ENCODE measurements at regions not wholly inside any gene's neighbourhood (a gene's known extent, or its start where the extent isn't known, plus 50 kb on each side); places are given as distances from the start of the nearest gene placed in this dataset.
"Not testable (repeated sequence)": the region's sequence is repeated elsewhere in the genome, so short reads cannot be mapped to it uniquely, and the experiment has no call there.

DNA sequence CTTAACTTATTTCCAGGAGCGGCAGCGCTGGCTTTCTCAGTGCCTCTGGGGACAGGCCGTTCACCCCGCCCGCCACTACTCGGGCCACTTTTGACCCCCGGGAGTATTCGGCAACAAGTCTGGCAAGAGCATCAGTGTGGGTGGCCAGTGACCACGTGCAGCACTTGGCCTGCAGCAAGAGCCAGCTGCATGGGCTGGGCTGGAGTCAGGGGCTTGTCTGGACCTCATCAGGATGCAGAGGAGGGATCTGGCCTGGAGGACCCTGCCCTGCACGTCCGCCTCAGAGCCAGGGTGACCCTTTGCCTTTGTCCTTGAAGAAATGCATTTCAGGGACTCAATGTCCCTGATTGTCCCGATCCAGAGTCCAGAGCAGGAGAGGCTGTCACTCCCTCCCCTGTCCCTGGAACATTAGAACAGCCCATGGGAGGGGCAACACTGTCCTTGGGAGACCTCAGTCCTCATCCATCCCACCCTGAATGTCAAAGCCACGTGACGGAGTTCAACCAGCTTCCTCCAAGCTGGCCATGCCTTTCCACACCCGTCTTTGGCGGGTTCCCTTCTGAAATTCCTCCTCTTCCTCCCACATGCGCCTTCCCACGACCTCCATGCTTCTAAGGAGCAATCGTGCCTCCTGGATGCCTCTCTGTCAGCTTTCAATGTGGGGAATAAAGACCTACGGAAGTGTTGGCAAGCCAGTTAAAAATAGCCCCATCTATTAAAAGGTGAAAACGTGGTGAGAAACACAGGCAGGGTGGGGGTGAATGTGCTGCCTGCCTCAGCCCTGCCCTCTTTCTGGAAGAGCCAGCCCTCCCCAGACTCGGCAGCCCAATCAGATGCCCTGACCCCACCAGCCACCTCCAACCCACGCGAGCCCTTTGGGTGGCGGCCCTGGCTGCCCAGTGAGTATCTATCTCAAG is 99.0 kb downstream of the OLFM1 start:
- Mint-ChIP-seq H3K9me3 (ENCODE audit: low read depth) (no peaks in the 10 kb centered on the region), H3K27ac (no peak overlapping the region), H3K4me1 (ENCODE audit: low read depth) (no peaks in the 10 kb centered on the region)

DNA sequence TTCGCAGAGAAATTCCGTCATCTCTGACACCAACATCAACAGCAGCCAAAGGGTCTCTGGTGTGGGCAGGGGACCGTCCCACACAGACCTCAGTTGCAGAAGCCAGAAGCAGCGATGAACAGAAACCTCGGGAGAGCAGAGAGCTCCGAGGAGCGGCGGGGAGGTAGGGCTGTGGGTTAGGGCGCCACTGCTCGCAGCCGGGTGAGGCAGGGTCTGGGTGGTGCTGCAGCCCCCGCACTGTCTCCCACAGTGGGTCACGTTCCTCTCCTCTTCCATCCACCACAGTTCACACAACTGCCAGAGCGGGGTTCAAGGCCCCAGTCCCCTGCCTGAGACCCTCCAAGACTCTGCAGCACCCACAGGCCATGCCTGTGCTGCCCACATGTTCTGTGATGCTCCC is 99.9 kb downstream of the OLFM1 start:
- no peak overlapping the region for H3K27ac Mint-ChIP-seq
- no peaks in the 10 kb centered on the region for H3K9me3 Mint-ChIP-seq (ENCODE audit: low read depth)
- no peaks in the 10 kb centered on the region for H3K36me3 Mint-ChIP-seq
- no peak overlapping the region for H3K4me3 Mint-ChIP-seq
- no peaks in the 10 kb centered on the region for H3K4me1 Mint-ChIP-seq (ENCODE audit: low read depth)
- no peaks in the 10 kb centered on the region for H3K27me3 Mint-ChIP-seq

More for the DNA sequence above, 99.0 kb downstream of the OLFM1 start:
- no peak overlapping the region for H3K4me3 Mint-ChIP-seq
- no peaks in the 10 kb centered on the region for H3K27me3 Mint-ChIP-seq
- H3K36me3 Mint-ChIP-seq, result no peaks in the 10 kb centered on the region

DNA sequence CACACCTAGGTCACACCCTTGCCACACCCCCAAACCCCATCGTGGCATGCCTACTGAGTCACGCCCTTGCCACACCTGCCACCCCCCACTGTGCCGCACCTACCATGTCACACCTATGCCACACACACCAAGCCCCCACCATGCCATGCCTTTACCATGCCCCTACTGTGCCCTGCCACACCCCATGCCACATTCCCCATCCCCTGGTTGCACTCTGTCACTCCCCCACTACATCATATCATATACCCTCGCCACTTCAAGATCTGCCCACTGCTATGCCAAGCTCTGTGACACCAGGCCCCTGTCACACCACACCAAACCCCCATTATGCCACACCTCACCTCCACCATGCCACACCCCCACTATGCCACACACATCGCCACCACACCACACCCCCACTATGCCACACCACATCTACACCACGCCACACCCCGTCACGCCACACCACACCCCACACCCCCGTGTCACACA is 101.2 kb downstream of the OLFM1 start:
- Mint-ChIP-seq H3K4me3 (no peak overlapping the region), H3K4me1 (ENCODE audit: low read depth) (no peaks in the 10 kb centered on the region)

DNA sequence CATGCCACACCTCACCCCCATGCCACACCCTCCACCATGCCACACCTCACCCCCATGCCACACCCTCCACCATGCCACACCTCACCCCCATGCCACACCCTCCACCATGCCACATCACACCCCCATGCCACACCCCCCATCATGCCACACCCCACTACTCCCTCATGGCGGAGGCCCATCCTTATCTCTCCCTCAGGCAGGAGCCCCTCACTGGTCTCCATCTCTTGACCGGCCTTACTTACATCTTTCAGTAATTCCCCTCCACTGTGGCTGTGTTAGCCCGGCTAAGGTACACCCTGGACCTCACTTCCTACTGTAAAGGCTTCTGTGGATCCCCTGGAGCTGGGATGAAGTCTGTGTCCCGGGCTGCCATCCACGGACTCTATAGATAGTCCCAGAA is 102.0 kb downstream of the OLFM1 start:
- Mint-ChIP-seq H3K27ac (no peak overlapping the region), H3K4me1 (ENCODE audit: low read depth) (no peaks in the 10 kb centered on the region), H3K36me3 (no peaks in the 10 kb centered on the region), H3K4me3 (no peak overlapping the region), H3K9me3 (ENCODE audit: low read depth) (no peaks in the 10 kb centered on the region), H3K27me3 (no peaks in the 10 kb centered on the region)

More for the DNA sequence above, 101.2 kb downstream of the OLFM1 start:
- Mint-ChIP-seq H3K9me3 (ENCODE audit: low read depth) (no peaks in the 10 kb centered on the region), H3K36me3 (no peaks in the 10 kb centered on the region), H3K27ac (no peak overlapping the region), H3K27me3 (no peaks in the 10 kb centered on the region)

DNA sequence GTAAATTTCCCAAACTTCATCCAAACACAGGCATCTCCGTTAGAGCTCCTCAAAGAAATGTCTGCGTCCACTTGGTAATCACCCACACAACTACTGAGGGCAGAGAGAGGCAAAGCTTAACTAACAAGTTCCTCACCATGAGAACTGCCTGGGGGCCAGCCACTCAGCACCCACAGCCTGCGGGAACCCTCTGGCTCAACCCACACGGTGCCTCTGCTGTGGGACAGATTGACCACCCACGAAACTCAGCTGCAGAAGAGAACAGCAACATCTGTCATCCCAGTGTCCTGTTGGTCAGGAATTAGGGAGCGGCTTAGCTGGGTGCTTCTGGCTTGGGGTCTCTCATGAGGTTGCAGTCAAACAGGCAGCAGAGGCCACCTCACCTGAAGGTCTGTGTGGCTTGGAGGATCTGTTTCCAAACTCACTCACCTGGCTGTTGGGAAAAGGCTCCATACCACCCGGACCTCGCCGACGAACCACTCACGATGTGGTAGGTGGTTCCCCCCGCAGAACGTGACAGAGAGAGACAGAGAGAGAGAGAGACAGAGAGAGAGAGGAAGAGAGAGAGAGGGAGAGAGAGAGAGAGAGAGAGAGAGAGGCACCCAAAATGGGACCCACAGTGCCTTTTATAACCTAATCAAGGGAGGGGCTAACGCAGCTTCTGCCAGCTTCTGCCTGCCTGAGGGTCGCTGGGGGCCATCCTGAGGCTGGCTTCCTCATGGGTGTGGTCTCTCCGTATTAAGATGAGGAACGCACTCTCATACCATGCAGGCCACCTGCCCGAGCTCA is 103.5 kb downstream of the OLFM1 start:
- Mint-ChIP-seq H3K36me3 (no peaks in the 10 kb centered on the region), H3K4me3 (no peak overlapping the region), H3K27ac (no peak overlapping the region), H3K27me3 (no peaks in the 10 kb centered on the region), H3K9me3 (ENCODE audit: low read depth) (no peaks in the 10 kb centered on the region), H3K4me1 (ENCODE audit: low read depth) (no peaks in the 10 kb centered on the region)

DNA sequence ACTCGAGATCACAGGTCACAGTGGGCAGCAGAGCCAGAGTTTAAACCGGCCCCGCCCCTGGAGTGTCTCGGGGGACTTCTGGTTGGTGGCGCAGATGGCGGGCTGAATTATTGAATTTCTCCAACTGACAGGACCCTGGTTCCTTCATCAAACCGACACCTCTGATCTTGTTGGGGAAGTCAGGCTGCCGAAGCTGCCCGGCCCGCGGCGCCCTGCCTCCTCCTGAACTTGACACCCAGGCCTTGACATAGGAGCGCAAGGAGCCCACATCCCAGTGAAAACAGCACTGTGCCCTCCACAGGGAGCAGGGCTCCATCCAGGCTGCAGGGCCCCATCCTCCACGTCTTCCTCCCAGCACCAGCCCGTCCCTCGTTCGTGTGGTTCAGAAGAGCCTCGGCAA is 105.2 kb downstream of the OLFM1 start:
- H3K36me3 Mint-ChIP-seq, result no peaks in the 10 kb centered on the region
- H3K27ac Mint-ChIP-seq, result no peak overlapping the region
- H3K4me3 Mint-ChIP-seq, result no peak overlapping the region
- H3K4me1 Mint-ChIP-seq (ENCODE audit: low read depth), result no peaks in the 10 kb centered on the region
- H3K27me3 Mint-ChIP-seq, result peaks cover 1% of the 10 kb centered on the region
- H3K9me3 Mint-ChIP-seq (ENCODE audit: low read depth), result no peaks in the 10 kb centered on the region

DNA sequence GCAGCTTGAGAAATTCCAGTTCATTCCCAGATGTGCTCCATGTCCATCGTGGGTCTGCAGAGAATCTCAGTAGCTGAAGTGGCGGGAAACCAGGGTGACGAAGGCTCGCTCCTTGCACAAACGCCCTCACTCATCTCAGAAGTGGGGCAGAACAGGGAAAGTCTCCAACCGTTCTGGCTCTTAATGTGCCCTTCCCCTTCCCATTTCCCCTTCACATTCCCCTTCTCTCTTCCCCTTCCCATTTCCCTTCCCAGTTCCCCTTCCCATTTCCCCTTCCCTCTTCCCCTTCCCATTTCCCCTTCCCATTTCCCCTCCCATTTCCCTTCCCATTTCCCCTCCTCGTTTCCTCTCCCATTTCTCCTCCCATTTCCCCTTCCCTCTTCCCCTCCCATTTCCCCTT is 108.5 kb downstream of the OLFM1 start:
- not testable (repeated sequence) for H3K27ac Mint-ChIP-seq; H3K9me3 Mint-ChIP-seq (ENCODE audit: low read depth); H3K4me3 Mint-ChIP-seq; H3K36me3 Mint-ChIP-seq; H3K27me3 Mint-ChIP-seq; H3K4me1 Mint-ChIP-seq (ENCODE audit: low read depth)

DNA sequence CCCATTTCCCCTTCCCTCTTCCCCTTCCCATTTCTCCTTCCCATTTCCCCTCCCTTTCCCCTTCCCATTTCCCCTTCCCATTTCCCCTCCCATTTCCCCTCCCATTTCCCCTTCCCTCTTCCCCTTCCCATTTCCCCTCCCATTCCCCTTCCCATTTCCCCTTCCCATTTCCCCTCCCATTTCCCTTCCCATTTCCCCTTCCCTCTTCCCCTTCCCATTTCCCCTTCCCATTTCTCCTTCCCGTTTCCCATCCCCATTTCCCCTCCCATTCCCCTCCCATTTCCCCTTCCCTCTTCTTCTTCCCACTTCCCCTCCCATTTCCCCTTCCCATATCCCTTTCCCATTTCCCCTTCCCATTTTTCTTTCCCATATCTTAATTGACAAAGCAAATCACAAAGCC is 109.0 kb downstream of the OLFM1 start:
- H3K36me3 Mint-ChIP-seq, result no peaks in the 10 kb centered on the region
- no peaks in the 10 kb centered on the region for H3K9me3 Mint-ChIP-seq (ENCODE audit: low read depth)
- no peaks in the 10 kb centered on the region for H3K4me1 Mint-ChIP-seq (ENCODE audit: low read depth)
- peaks cover 9% of the 10 kb centered on the region for H3K27me3 Mint-ChIP-seq
- H3K4me3 Mint-ChIP-seq, result no peak overlapping the region
- H3K27ac Mint-ChIP-seq, result no peak overlapping the region

DNA sequence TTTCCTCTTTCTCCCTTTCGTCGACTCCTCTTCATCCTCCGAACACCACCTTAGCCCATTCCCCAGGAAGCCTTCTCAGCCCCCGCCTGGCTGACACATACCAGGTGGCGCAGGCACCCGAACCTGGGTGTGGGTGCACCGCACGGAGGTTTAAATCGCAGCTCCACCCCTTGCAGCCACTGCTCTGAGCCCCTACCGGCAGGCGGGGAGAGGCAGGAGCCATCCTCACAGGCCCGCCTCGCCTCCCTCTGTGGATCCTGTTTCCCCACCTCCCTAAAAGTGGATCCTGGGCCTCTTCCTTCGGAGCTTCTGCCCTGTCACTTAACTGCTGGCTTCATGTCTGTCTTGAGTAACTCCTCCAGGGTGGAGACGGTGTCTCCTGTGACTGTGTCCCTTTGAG is 110.7 kb downstream of the OLFM1 start:
- no peaks in the 10 kb centered on the region for H3K36me3 Mint-ChIP-seq

DNA sequence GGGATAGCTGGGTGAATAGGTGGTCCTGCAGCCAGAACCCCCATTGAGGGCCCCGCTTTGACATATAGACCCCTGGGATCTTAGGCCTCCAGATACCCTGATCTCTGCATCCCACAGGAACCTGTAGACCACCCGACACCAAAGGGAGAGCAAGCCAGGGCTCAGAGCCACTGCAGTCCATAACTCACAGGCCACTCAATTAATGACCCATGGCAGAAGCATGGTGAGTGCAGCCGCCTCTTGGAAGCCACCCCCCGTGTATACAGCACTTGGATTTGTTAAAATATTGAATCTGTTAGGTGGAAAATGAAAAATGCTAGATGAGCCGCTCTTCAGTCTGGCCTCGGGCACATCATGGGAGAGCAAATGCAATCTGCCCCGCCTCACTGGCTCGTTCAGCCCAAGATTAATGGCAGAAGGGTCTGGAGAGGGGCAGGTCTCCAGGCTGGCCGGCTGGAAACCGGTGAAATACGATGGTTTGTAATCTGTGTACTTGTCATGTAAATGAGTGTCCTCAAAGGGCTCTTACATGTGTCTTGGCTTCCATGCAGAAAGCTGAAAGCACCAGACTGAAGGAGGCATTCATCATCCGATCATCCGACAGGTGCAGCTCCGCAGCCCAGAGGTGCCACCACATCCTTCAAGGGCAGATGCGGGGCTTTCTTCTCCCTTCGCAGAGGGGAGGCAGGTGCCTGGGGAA is 111.3 kb downstream of the OLFM1 start:
- H3K27me3 Mint-ChIP-seq, result peaks cover 9% of the 10 kb centered on the region
- H3K27ac Mint-ChIP-seq, result no peak overlapping the region
- H3K36me3 Mint-ChIP-seq, result no peaks in the 10 kb centered on the region
- no peaks in the 10 kb centered on the region for H3K4me1 Mint-ChIP-seq (ENCODE audit: low read depth)
- H3K4me3 Mint-ChIP-seq, result no peak overlapping the region
- H3K9me3 Mint-ChIP-seq (ENCODE audit: low read depth), result no peaks in the 10 kb centered on the region

More for the DNA sequence above, 110.7 kb downstream of the OLFM1 start:
- Mint-ChIP-seq H3K4me1 (ENCODE audit: low read depth) (no peaks in the 10 kb centered on the region), H3K27me3 (peaks cover 9% of the 10 kb centered on the region), H3K4me3 (no peak overlapping the region), H3K9me3 (ENCODE audit: low read depth) (no peaks in the 10 kb centered on the region), H3K27ac (no peak overlapping the region)

DNA sequence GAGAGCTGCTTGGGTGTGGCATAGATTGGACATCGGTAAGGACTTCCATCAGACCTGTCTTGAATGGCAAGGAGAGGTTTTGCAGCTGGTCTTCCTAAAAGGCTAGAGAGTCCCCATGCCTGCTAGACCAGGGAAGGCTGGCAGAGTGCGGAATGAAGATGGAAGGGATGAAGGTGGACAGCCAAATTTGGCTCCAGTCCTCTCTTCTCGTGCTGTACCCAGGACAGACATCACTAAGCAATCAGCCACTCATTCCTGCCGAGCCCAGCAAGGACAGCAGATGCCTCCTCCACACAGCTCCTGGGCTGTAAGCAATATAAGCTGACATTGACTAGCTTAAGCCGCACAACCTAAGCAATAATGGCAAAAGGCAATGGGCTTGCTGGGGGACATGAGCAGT is 112.0 kb downstream of the OLFM1 start:
- Mint-ChIP-seq H3K27me3 (peaks cover 9% of the 10 kb centered on the region), H3K4me3 (no peak overlapping the region), H3K36me3 (no peaks in the 10 kb centered on the region), H3K4me1 (ENCODE audit: low read depth) (no peaks in the 10 kb centered on the region), H3K27ac (no peak overlapping the region), H3K9me3 (ENCODE audit: low read depth) (no peaks in the 10 kb centered on the region)

DNA sequence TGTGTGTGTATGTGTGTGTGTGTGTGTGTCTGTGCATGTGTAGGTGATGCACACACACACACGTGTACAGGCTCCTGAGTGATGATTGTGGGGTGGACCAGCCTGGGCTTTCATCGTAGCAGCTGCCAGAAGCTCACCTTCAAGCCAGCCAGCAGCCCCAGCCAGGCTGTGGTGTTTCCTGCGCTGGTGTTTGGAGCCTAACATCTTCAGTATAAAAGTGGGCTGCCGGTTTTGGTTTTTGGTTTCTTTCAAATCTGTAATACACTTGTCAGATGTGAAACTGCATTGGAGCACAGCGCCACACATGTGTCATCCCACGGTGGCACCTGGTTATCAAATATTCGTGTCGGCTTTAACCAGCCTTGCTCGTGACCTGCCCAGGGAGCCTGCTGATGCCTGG is 114.2 kb downstream of the OLFM1 start:
- H3K4me3 Mint-ChIP-seq, result no peak overlapping the region
- no peak overlapping the region for H3K27ac Mint-ChIP-seq
- H3K27me3 Mint-ChIP-seq, result peaks cover 9% of the 10 kb centered on the region
- no peaks in the 10 kb centered on the region for H3K36me3 Mint-ChIP-seq
- no peaks in the 10 kb centered on the region for H3K9me3 Mint-ChIP-seq (ENCODE audit: low read depth)
- no peaks in the 10 kb centered on the region for H3K4me1 Mint-ChIP-seq (ENCODE audit: low read depth)

DNA sequence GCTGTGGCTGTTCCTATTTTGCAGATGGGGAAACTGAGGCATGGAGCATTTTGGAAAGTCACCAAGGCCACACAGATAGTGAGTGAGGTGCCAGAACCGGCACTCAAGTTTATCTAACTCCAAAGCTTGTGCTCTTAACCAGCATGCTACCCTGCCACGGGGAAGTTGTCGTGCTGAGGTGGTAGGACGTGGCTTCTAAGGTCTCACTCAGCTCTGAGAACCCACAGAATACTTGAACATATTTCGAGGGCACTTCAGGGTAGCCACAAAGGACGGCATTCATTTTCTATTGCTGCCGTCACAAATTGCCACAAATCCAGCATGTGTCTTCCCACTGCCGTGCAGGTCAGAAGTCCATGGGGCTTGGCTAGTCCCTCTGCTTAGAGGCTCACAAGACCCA is 116.7 kb downstream of the OLFM1 start:
- H3K9me3 Mint-ChIP-seq (ENCODE audit: low read depth), result no peaks in the 10 kb centered on the region
- peaks cover 3% of the 10 kb centered on the region for H3K27me3 Mint-ChIP-seq
- H3K36me3 Mint-ChIP-seq, result no peaks in the 10 kb centered on the region
- H3K4me1 Mint-ChIP-seq (ENCODE audit: low read depth), result no peaks in the 10 kb centered on the region
- H3K4me3 Mint-ChIP-seq, result no peak overlapping the region
- H3K27ac Mint-ChIP-seq, result no peak overlapping the region

DNA sequence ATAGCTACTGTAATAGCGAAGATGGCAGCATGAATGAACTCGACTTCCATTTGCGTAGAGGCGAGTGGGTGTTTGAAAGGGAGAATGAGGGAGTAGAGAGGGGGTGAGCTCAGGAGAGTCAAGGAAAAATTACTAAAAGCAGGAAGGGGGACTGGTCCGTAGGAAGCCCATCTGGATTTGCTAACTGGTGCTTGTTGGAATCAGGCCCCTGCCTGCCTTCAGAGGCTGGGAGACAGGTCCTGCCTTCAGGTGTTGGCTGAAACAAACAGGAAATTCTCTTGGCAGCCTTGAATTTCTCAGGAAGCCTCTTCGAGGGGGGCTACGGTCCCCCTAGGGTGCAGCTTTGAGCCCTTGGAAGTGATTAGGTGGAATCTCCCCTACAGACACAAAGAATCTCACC is 121.7 kb downstream of the OLFM1 start:
- Mint-ChIP-seq H3K4me3 (no peak overlapping the region), H3K36me3 (no peaks in the 10 kb centered on the region), H3K4me1 (ENCODE audit: low read depth) (no peaks in the 10 kb centered on the region), H3K27me3 (peaks cover 3% of the 10 kb centered on the region), H3K27ac (no peak overlapping the region), H3K9me3 (ENCODE audit: low read depth) (no peaks in the 10 kb centered on the region)

DNA sequence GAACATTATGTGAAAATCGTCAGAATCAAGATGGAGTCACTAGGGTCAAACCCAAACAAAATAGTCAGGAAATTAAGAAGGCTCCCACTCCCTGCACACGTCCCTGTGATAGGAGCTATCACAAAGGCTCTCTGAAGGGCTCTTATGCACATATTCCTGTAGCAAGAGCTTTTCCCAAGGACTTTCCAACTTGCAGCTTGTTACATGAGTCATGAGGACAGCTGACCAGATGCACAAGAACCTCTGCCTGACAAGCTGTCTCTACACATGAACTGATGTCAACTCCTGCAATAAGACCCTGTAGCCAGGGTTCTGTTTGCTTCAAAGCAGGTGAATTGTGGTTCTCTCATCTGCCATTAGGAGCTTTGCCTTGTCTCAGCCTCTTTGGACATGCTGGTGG is 122.4 kb downstream of the OLFM1 start:
- no peaks in the 10 kb centered on the region for H3K36me3 Mint-ChIP-seq
- H3K27me3 Mint-ChIP-seq, result peaks cover 3% of the 10 kb centered on the region
- H3K27ac Mint-ChIP-seq, result no peak overlapping the region
- no peaks in the 10 kb centered on the region for H3K4me1 Mint-ChIP-seq (ENCODE audit: low read depth)
- no peaks in the 10 kb centered on the region for H3K9me3 Mint-ChIP-seq (ENCODE audit: low read depth)
- H3K4me3 Mint-ChIP-seq, result no peak overlapping the region
